GM12873 (cell line): ENCODE measurements at regions not wholly inside any gene's neighbourhood (a gene's known extent, or its start where the extent isn't known, plus 50 kb on each side); places are given as distances from the start of the nearest gene placed in this dataset.

Experiments
- CTCF ChIP-seq: IDR thresholded peaks from 2 replicates; pipeline ENCODE4 v1.5.1; 2012; ENCODE audit warnings: low read depth, mild to moderate bottlenecking, moderate library complexity, low read length, control low read depth; ENCODE audit not compliant: insufficient read depth; ENCODE audit errors: missing control alignments

DNA sequence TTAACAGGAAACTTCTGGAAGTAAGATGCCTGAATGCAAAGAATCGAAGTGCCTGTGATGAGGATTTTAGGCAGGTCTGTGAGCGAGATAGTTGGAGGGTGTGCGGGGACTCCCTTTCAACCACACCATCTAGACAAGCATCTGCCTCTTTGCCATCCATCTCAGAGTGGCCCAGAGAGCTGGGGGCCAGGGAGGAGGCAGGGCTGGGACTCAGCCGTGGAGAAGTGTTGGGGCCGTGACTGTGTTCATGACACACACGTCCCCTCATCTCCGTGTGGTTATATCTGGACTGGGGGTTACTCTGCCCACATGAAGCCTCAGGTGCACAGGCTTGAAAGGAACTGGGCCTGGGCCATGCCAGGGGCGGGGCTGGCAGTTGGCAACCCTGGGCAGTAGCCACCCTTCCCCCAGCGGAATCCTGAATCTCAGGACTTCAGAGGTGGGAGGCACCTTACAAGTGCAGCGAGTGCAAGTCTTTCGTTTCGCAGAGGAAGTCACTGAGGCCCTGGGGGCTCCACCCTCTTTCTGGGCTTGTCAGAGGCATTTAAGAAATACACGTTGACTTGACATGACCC is 112.5 kb downstream of the SLC4A3 start:
- TF ChIP-seq CTCF, result no peak

DNA sequence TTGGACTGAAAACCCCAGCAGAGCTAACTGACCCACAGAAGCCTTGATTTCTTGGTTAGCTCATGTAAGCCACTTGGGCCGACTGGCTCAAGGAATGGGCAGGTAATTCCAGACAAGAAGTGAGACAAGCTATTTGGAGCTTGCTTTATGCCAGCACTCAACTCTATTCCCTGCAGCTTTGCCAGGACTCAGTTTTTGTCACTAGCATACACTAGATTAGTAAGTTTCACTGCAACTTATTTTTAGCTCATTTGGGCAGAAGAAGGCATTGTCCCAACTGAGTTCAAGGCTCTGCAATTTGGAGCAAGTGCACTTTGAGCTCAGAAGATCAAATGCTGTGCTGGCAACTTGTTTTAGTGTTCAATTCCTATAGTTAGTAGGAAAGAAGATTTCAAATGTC is 116.1 kb downstream of the SLC4A3 start:
- TF ChIP-seq CTCF, result no peak

DNA sequence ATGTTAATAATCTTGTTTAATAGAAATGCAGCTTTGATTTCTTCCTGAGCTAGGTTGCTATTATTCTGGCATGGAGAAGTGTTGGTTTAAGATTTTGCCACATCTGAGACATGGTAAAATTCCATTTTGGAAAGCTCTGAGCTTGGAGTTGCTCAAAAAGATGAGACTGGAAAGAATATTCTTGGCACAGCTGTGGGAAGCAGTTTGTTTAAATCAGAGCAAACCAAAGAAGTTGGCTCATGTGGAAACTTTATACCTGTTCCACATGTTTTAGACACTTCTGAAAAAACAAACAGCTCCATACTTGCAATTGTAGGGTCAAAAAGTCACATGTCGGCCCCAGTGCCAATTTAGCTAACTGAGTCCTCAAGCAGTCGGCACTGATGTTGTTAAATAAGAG is 116.6 kb downstream of the SLC4A3 start:
- TF ChIP-seq CTCF, result no peak

DNA sequence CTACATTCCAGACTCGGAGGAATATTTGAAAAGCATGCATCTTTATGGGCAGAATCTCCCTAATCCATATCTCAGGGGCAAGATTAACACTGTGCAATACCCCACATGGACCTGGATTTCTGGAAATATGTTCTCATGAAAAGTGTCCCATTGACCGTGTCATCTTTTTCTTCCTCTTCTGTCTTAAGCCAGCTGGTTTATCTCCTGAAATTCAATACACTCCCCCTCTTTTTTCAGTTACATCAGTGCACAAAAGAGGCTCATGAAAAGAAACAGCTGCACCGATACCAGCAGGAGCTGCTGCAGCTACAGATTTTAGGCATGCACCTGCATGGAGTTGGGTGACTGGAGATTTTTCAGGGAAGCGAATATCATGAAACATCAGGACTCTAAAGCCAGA is 117.2 kb downstream of the SLC4A3 start:
- TF ChIP-seq CTCF, result no peak

DNA sequence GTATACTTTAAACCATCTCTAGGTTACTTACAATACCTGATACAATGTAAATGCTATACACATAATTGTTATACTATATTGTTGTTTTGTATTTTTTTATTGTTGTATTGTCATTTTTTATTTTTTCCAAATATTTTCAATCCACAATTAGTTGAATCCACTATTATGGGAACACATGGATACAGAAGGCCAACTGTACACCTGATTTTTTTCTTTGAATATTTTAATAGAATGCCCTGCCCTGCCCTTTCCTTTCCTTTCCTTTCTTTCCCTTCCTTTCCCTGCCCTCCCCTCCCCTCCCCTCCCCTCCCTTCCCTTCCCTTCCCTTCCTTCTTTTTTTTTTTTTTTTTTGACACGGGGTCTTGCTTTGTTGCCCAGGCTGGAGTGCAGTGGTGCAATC is 120.2 kb downstream of the SLC4A3 start:
- TF ChIP-seq CTCF, result no peak

GRCh38 chr2:219748671-219749570 is 121.5 kb downstream of the SLC4A3 start:
- TF ChIP-seq CTCF, result no peak

DNA sequence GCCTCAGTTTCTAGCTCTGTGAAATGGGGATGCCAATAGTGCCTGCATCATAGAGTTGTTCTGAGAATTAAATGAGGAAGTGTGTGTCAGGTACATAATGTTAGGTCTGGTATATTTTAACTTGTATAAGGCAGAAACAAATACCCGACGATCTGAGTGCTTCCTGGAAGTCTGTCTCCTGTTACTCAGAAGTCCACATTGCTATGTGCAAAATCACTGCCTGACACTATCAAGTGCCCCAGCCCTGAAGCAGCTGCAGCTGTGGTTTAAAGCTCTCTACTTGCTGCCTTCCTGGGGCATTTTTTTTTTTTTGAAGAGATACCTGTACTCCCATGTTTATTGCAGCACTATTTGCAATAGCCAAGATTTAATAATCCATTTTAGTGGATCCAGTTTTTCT is 125.3 kb downstream of the SLC4A3 start:
- TF ChIP-seq CTCF, result no peak
